Esophagus squamous epithelium (tissue), 4 donors: ENCODE measurements at regions not wholly inside any gene's neighbourhood (a gene's known extent, or its start where the extent isn't known, plus 50 kb on each side); places are given as distances from the start of the nearest gene placed in this dataset.
A peak's percentile ranks its signal among the peaks of the same experiment; 100 is the strongest.

Experiments
- CTCF ChIP-seq, 6 experiments: fragments of 450-650 bp in 4 of 6; fragments of 200-600 bp in 2 of 6; sonication (generic) in 2 of 6; IDR thresholded peaks; one replicate each; pipeline ENCODE4 v1.5.1; 2016 to 2019; ENCODE audit warnings: antibody characterized with exemption in 6 of 6, mild to moderate bottlenecking in 4 of 6, moderate library complexity in 4 of 6
- POLR2A ChIP-seq, 4 donors: fragments of 450-650 bp; IDR thresholded peaks; one replicate each; pipeline ENCODE4 v1.6.1; 2017; ENCODE audit warnings: antibody characterized with exemption in 4 of 4, mild to moderate bottlenecking in 4 of 4, moderate library complexity in 3 of 4

GRCh38 chr2:55771612-55772011 is 78.0 kb upstream of the PNPT1 start:
- peak in 5 of 6 experiments; percentile 51 to 77 (median 63) for TF ChIP-seq CTCF (IDR thresholded peaks at IDR 0.05)
- TF ChIP-seq POLR2A (IDR thresholded peaks at IDR 0.05) = no peak
